HG02840 (cell line): ENCODE measurements at regions not wholly inside any gene's neighbourhood (a gene's known extent, or its start where the extent isn't known, plus 50 kb on each side); places are given as distances from the start of the nearest gene placed in this dataset.
"Not testable (repeated sequence)": the region's sequence is repeated elsewhere in the genome, so short reads cannot be mapped to it uniquely, and the experiment has no call there.

ENCODE experiments used
- ATAC-seq: cut with Tn5 transposase; IDR thresholded peaks from one replicate; pipeline ENCODE4 v1.9.1; 2021; ENCODE audit warnings: mild to moderate bottlenecking, moderate library complexity, moderate number of reproducible peaks; ENCODE audit not compliant: unreplicated experiment, low FRiP score

GRCh38 chr18:60215432-60215831, 157.1 kb downstream of the MC4R start:
- ATAC-seq = no peak

GRCh38 chr18:60209042-60209441, 163.5 kb downstream of the MC4R start:
- no peak for ATAC-seq

GRCh38 chr18:60202708-60203107, 169.9 kb downstream of the MC4R start:
- no peak for ATAC-seq

DNA sequence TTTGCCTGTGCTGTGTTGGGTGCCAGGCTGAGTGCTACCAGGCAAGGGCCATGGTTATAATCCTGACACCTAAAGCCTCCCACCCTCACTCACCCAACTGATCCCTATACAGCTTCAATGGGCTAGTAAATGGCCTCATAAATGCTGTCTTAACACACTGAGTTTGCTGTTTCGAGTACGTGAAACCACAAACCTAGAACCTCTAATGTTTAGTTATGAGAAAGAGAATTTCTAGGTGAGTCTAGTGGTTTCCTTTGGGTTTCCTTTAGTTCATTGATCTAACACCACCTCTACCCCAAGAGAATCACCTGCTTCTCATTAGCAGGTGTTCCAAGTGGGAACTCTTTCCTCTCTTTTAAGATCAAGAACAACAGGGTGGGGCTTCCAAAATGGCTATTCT, 172.0 kb downstream of the MC4R start:
- no peak for ATAC-seq

DNA sequence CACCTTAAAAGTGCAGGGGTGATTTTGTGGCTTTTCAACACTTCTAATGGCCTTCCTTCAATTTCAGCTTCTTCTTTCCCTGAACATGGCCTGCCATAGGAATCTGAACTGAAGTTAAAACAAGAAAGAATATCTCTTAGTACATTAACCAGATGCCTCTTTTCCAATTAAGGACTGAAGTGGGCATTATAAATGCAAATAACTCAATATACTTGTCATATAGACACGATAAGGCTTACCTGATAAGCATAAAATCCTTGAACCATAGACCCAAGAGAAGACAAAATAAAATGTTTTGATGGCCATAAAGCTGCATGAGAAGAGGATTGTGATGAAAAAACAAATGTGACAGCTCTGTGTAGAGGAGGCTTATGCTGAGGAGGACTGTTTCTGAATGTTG, 173.1 kb downstream of the MC4R start:
- ATAC-seq = no peak

- no peak for ATAC-seq
Observed at GRCh38 chr18:60197671-60198462, 174.7 kb downstream of the MC4R start.

DNA sequence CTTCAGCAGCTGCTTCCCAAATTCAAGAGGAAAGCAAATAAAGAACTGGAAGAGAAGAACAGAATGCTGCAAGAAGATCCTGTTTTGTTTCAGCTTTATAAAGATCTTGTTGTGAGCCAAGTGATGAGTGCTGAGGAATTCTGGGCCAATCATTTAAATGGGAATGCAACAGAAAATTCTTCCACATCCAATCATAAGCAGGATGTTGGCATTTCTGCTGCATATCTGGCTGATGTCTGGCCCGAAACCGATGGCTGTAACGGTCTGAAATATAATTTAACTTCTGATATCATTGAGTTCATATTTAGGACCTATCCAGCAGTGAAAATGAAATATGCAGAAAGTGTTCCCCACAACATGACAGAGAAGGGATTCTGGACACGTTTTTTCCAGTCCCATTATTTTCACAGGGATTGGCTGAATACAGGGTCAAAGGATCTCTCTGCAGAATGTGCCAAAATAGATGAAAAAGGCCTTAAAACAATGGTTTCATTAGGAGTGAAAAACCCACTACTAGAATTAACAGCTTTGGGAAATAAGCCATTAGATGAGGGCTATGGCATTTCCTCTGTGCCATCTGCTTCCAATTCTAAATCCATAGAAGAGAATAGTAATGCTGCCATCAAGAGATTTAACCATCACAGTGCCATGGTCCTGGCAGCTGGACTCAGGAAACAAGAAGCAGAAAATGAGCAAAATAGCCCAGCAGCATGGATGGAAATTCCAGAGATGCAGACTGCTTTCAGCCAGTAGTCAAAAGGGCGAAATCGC, 175.6 kb downstream of the MC4R start:
- no peak for ATAC-seq

- ATAC-seq = no peak
Observed at GRCh38 chr18:60193780-60194179, 178.8 kb downstream of the MC4R start.

DNA sequence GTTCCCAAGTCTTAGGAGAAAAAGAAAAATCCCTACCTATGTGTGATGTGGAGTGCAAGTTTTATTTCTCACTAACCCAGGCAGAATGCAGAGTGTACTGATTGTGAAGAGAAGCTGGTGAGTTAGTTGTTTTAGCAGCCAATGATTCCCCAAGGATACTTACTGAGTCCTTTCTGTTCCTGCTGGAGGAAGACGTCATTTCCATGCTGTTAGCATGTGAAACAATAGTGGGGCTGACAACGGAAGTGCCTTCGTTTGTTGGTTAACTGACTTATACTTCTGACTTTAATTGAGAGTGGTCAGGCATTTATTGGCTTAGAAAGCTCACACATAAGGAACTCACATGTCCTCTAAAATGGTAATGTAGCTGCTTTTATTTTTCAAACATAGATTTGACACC, 180.6 kb downstream of the MC4R start:
- ATAC-seq = no peak

DNA sequence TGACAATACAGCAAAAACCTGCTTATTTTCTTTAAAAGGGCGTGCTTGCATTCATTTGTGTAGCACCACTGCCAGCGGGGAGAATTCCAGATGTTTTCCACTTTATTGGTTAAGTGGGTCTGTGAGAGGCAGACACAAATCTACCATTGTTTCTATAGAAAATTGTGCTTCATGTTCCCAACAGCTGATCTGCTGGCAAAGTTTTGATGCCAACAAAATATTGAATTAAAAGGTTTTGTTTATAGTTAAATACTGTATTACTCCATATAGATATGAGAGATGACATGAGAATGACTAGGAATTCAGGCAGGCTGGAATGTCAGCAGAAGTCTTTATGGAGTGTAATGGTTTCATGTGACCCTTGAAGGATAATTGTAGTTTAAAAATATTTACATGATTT, 182.7 kb downstream of the MC4R start:
- ATAC-seq = no peak

- no peak for ATAC-seq
Observed at GRCh38 chr18:60188958-60189357, 183.6 kb downstream of the MC4R start.

DNA sequence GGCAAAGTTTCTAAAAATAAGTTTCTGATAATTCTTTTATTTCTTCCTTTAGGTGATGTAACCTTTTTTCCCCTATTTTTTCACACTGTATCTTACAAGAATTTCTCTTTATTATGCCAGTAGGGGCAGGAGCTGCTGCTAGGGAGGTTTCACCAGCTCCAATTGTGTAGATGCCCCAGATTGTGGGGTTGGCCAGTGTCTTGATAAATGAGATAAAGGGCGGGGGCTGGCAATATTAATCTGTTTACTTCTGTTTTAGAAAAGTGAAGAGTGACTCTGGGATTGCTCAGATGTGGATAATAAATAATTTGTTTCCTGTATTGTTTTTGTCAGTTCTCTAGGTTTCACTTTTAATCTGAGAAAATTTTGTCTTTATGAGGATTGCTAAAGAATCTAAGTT, 190.4 kb downstream of the MC4R start:
- no peak for ATAC-seq

GRCh38 chr18:60180671-60181070, 191.9 kb downstream of the MC4R start:
- ATAC-seq = no peak

DNA sequence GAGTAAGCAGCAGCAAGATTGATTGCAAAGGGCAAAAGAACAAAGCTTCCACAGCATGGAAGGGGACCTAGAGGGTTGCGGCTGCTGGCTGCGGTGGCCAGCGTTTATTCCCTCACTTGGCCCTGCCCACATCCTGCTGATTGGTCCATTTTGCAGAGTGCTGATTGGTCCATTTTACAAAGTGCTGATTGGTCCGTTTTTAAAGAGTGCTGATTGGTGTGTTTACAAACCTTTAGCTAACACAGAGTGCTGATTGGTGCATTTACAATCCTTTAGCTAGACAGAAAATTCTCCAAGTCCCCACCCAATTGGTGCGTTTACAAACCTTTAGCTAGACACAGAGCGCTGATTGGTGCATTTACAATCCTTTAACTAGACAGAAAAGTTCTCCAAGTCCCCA, 194.4 kb downstream of the MC4R start:
- ATAC-seq = not testable (repeated sequence)

DNA sequence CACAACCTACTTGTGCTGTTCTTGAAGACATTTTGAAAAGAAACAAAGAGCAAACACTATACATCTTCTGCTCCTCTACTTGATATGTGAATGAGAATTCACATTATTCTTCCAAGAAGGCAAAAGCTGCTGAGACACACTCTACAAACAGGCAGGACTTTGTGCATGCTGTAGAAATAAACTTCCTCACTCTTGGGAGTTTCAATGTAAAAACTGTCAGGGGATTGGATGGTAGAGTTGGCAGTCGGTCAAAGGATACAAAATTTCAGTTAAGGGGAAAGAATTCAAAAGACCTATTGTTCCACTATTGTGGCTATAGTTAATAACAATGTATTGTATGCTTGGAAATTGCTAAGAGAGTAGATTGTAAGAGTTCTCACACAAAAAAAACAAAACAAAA, 196.3 kb downstream of the MC4R start:
- no peak for ATAC-seq

DNA sequence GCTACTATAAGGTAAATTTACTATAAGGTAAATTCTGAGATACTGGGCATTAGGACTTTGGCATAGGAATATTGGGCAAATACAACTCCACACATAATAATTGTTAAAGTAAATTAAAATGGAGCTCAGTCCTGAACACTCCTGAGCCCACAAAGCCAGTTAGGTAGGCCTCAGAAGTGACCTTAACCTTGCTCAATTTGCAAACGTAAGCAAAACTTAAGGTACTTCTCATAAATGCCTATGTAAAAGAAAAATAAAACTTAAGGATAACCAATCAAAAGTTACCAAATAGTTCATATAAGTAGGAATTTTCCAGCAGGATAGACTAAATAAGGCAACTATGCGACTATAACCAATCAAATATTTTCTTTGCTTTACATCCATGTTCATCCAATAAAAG, 197.7 kb downstream of the MC4R start:
- no peak for ATAC-seq

- ATAC-seq = no peak
Observed at GRCh38 chr18:60172030-60172429, 200.5 kb downstream of the MC4R start.

GRCh38 chr18:60163622-60164021, 209.0 kb downstream of the MC4R start:
- ATAC-seq = no peak

- no peak for ATAC-seq
Observed at GRCh38 chr18:60162388-60162787, 210.2 kb downstream of the MC4R start.

- ATAC-seq = no peak
Observed at GRCh38 chr18:60157810-60158209, 214.8 kb downstream of the MC4R start.

- no peak for ATAC-seq
Observed at GRCh38 chr18:60153376-60153775, 219.2 kb downstream of the MC4R start.

DNA sequence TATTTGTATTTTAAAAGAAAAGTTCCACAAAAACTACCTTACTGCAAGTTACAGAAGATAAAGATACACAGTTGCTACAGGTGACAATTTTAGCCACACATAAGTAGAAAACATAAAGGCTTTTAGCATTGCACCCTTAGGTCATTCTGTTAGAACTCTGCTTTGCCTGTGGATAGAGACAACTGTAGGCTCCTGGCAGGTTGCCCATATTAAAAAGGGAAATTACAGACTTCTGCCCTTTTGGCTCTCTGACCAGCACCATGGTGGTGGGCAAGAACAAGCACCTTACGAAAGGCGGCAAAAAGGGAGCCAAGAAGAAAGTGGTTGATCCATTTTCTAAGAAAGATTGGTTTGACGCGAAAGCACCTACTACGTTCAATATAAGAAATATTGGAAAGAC, 223.3 kb downstream of the MC4R start:
- no peak for ATAC-seq
